Caco-2 (cell line): ENCODE measurements at regions not wholly inside any gene's neighbourhood (a gene's known extent, or its start where the extent isn't known, plus 50 kb on each side); places are given as distances from the start of the nearest gene placed in this dataset.

Experiments used
- BruUV-seq: library from RNA; stranded (reverse); fragments of 400-500 nt; replicated peaks from 2 replicates; lab custom pipeline; 2021; lab: Mats Ljungman, UMichigan
- CTCF ChIA-PET: fragments of 300-600 bp; sonication (Branson Sonifier 250); formaldehyde crosslinking; loops from one replicate; lab custom pipeline; 2022; ENCODE audit warnings: antibody characterized with exemption; lab: Charles Lee
- POLR2A ChIA-PET: fragments of 300-600 bp; sonication (Branson Sonifier 250); formaldehyde crosslinking; loops from one replicate; lab custom pipeline; 2022; ENCODE audit warnings: antibody characterized with exemption; lab: Charles Lee
- DNase-seq, 2 experiments: peaks; one replicate each; pipeline versions ENCODE4 v3.0.0 to v3.0.0-alpha.2; 2020 to 2022
- H3K27me3 ChIP-seq: replicated peaks from 2 replicates; pipeline ENCODE4 v1.6.0; 2011; ENCODE audit warnings: low read length; ENCODE audit not compliant: control insufficient read depth, insufficient read depth
- H3K36me3 ChIP-seq: 2 replicates; pipeline ENCODE4 v1.5.1; 2011; ENCODE audit warnings: low read length; ENCODE audit not compliant: control insufficient read depth, insufficient read depth
- H3K4me1 ChIP-seq: fragments of 250-450 bp; sonication (Bioruptor Pico); 2 replicates; pipeline ENCODE4 v1.5.1; 2020; ENCODE audit warnings: mild to moderate bottlenecking
- H3K4me3 ChIP-seq: 2 replicates; pipeline ENCODE4 v1.5.1; 2011; ENCODE audit warnings: low read depth, mild to moderate bottlenecking, control low read depth, low read length
- H3K9me3 ChIP-seq: fragments of 250-450 bp; sonication (Bioruptor Pico); 2 replicates; pipeline ENCODE4 v1.5.1; 2020; ENCODE audit warnings: mild to moderate bottlenecking, moderate library complexity
- H3K27ac Mint-ChIP-seq: one replicate; pipeline ENCODE4 v1.8.0; 2022; ENCODE audit warnings: mixed read lengths; ENCODE audit not compliant: unreplicated experiment
- H3K27me3 Mint-ChIP-seq: one replicate; pipeline ENCODE4 v1.8.0; 2022; ENCODE audit warnings: mixed read lengths; ENCODE audit not compliant: insufficient read depth, unreplicated experiment
- H3K36me3 Mint-ChIP-seq: one replicate; pipeline ENCODE4 v1.8.0; 2022; ENCODE audit warnings: mild to moderate bottlenecking, mixed read lengths; ENCODE audit not compliant: insufficient read depth, unreplicated experiment
- H3K4me1 Mint-ChIP-seq: one replicate; pipeline ENCODE4 v1.8.0; 2022; ENCODE audit warnings: low read depth, mixed read lengths; ENCODE audit not compliant: unreplicated experiment
- H3K4me3 Mint-ChIP-seq: one replicate; pipeline ENCODE4 v1.8.0; 2022; ENCODE audit warnings: mild to moderate bottlenecking, moderate library complexity, mixed read lengths; ENCODE audit not compliant: unreplicated experiment
- H3K9me3 Mint-ChIP-seq: one replicate; pipeline ENCODE4 v1.8.0; 2022; ENCODE audit warnings: mixed read lengths; ENCODE audit not compliant: unreplicated experiment
- intact Hi-C: fragments of 100-400 bp; cut with micrococcal nuclease; formaldehyde crosslinking; loops from one replicate; pipeline ENCODE4 v1.10.0; 2022; ENCODE audit not compliant: unreplicated experiment
- TF ChIP-seq, protein P1 (sequence below), 2 experiments: fragments of 200-600 bp in 1 of 2; IDR thresholded peaks; 1 replicate in 1 of 2; 2 replicates in 1 of 2; pipeline versions ENCODE4 v1.5.1 to v1.8.0; 2011 to 2022; ENCODE audit warnings: antibody characterized with exemption in 1 of 2, control low read depth in 1 of 2, inconsistent platforms in 1 of 2, low read depth in 1 of 2, low read length in 1 of 2, mild to moderate bottlenecking in 1 of 2, moderate library complexity in 1 of 2; ENCODE audit not compliant: insufficient read depth in 1 of 2, severe bottlenecking in 1 of 2, unreplicated experiment in 1 of 2

DNA sequence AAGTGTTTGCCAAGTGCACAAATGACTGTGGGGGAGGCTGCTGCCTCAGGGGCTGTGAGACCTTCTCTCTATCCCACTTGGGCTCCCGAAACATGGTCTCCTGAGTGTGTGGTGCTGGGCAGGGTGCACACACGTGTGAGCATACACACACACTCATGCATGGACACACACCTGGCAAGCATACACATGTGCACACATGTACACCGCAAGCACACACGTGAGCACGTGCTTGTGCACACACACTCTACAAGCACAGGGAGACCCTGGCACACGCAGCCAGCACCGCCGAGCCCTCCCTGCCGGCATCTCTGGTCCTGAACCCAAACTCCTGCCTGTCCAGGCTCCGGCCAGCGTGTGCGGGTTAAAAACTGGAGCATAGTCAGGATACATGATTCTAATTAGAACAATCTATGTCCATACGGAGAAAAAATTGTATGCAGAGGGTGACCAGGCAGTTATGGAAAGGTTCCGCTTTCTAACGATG is 79.4 kb upstream of the TTC34 start:
- Histone ChIP-seq H3K4me3 (no peak overlapping the region), H3K4me1 (no peaks in the 10 kb centered on the region), H3K27me3 (no peaks in the 10 kb centered on the region), H3K36me3 (no peaks in the 10 kb centered on the region), H3K9me3 (no peaks in the 10 kb centered on the region)
- no peaks in the 10 kb centered on the region for H3K36me3 Mint-ChIP-seq
- intact Hi-C loops, result no loop called here
- H3K27ac Mint-ChIP-seq, result no peak overlapping the region
- ChIA-PET CTCF (no interaction called here), POLR2A (no interaction called here)
- no peak for DNase-seq
- no peaks in the 10 kb centered on the region for H3K9me3 Mint-ChIP-seq
- TF ChIP-seq, protein P1, sequence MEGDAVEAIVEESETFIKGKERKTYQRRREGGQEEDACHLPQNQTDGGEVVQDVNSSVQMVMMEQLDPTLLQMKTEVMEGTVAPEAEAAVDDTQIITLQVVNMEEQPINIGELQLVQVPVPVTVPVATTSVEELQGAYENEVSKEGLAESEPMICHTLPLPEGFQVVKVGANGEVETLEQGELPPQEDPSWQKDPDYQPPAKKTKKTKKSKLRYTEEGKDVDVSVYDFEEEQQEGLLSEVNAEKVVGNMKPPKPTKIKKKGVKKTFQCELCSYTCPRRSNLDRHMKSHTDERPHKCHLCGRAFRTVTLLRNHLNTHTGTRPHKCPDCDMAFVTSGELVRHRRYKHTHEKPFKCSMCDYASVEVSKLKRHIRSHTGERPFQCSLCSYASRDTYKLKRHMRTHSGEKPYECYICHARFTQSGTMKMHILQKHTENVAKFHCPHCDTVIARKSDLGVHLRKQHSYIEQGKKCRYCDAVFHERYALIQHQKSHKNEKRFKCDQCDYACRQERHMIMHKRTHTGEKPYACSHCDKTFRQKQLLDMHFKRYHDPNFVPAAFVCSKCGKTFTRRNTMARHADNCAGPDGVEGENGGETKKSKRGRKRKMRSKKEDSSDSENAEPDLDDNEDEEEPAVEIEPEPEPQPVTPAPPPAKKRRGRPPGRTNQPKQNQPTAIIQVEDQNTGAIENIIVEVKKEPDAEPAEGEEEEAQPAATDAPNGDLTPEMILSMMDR (IDR thresholded peaks at IDR 0.05; ENCODE audit: insufficient read depth in 1 of 2, low read depth in 1 of 2, low read length in 1 of 2, severe bottlenecking in 1 of 2, unreplicated experiment in 1 of 2), result no peak
- H3K27me3 Mint-ChIP-seq, result peaks cover 2% of the 10 kb centered on the region
- H3K4me3 Mint-ChIP-seq, result no peak overlapping the region
- no TSS peak for BruUV-seq
- H3K4me1 Mint-ChIP-seq, result no peaks in the 10 kb centered on the region

DNA sequence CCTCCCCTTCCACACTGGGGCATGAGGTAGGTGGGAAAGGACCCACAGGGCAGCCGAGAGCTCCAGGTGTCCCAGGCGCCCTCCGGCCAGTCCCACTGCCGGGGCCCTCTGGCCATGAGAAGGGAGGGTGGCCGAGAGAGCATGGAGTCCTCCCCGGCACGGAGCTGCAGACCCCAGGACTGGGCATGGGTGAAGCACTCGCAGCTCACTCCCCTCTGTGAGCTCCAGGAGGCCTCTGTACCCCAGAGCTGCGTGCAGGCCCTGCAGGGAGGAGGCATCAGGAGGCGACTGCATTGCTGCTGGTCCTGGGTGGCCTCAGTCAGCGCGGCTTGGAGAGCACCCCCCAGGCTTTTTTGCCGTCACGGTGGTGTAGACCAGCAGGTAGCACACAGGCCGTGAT is 80.1 kb upstream of the TTC34 start:
- Mint-ChIP-seq H3K9me3 (no peaks in the 10 kb centered on the region), H3K4me3 (no peak overlapping the region), H3K27me3 (peaks cover 2% of the 10 kb centered on the region), H3K27ac (no peak overlapping the region), H3K36me3 (no peaks in the 10 kb centered on the region), H3K4me1 (no peaks in the 10 kb centered on the region)
- intact Hi-C loops, result no loop called here
- Histone ChIP-seq H3K27me3 (no peaks in the 10 kb centered on the region), H3K36me3 (no peaks in the 10 kb centered on the region), H3K4me1 (no peaks in the 10 kb centered on the region), H3K4me3 (no peak overlapping the region), H3K9me3 (no peaks in the 10 kb centered on the region)
- DNase-seq, result no peak
- CTCF ChIA-PET, result no interaction called here
- no TSS peak for BruUV-seq
- TF ChIP-seq, protein P1 (IDR thresholded peaks at IDR 0.05; ENCODE audit: insufficient read depth in 1 of 2, low read depth in 1 of 2, low read length in 1 of 2, severe bottlenecking in 1 of 2, unreplicated experiment in 1 of 2), result no peak
- POLR2A ChIA-PET, result no interaction called here

DNA sequence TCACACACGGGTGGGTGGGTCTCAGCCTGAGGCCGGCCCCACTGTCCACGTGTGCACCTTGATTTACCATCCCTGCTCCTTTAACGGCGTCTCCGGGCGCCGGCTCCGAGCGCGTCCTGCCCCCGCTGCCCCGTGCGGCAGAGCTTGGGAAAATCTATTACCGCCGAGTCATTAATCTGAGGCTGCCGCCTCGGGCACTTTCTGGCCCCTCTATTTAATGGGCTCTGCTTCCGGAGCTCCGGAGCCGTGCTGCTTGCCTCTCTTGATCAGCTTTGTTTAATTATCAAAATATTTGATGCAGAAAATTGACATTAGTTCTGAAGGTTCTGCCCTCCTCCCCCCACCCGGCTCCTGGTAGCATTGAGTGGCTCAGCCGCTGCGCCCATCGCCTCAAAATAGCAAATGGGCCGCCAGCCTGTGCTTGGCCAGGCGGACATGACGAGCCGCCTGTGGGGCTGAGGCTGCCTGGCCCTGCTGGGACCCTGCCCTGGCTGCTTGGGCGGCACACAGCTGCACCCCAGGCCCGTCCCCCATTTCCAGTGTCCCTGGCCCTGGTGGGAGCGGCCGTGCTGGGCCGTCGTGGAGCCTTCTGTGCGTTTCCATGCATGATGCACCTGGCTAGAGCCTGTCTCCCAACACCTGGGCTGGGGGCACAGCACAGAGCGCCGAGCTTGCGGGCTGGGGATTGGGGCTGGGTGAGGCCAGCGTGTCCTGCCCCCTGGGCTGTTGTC is 81.6 kb upstream of the TTC34 start:
- DNase-seq, result no peak
- Histone ChIP-seq H3K4me3 (no peak overlapping the region), H3K9me3 (no peaks in the 10 kb centered on the region), H3K27me3 (no peaks in the 10 kb centered on the region), H3K36me3 (no peaks in the 10 kb centered on the region), H3K4me1 (no peaks in the 10 kb centered on the region)
- ChIA-PET CTCF (no interaction called here), POLR2A (no interaction called here)
- TF ChIP-seq, protein P1 (IDR thresholded peaks at IDR 0.05; ENCODE audit: insufficient read depth in 1 of 2, low read depth in 1 of 2, low read length in 1 of 2, severe bottlenecking in 1 of 2, unreplicated experiment in 1 of 2), result no peak
- intact Hi-C loops, result no loop called here
- no peaks in the 10 kb centered on the region for H3K36me3 Mint-ChIP-seq
- H3K4me3 Mint-ChIP-seq, result no peak overlapping the region
- H3K27me3 Mint-ChIP-seq, result peaks cover 2% of the 10 kb centered on the region
- H3K9me3 Mint-ChIP-seq, result no peaks in the 10 kb centered on the region
- no peaks in the 10 kb centered on the region for H3K4me1 Mint-ChIP-seq
- H3K27ac Mint-ChIP-seq, result no peak overlapping the region
- no TSS peak for BruUV-seq
